Memory B cell (primary cell): ENCODE measurements at regions not wholly inside any gene's neighbourhood (a gene's known extent, or its start where the extent isn't known, plus 50 kb on each side); places are given as distances from the start of the nearest gene placed in this dataset.

Experiments used
- ATAC-seq: fragments of 150-1000 bp; cut with Tn5 transposase; 2 replicates; pipeline ENCODE4 v1.10.0; 2021; ENCODE audit warnings: low read depth, mild to moderate bottlenecking, moderate library complexity
- DNase-seq, 2 donors: peaks; one replicate each; pipeline ENCODE4 v3.0.0; 2022; ENCODE audit warnings: low spot score in 2 of 2
- H3K27ac Mint-ChIP-seq: one replicate; pipeline ENCODE4 v1.8.0; 2022; ENCODE audit warnings: mild to moderate bottlenecking, moderate library complexity, mixed read lengths
- H3K27me3 Mint-ChIP-seq: one replicate; pipeline ENCODE4 v1.8.0; 2022; ENCODE audit warnings: mixed read lengths
- H3K36me3 Mint-ChIP-seq: one replicate; pipeline ENCODE4 v1.8.0; 2022; ENCODE audit warnings: mild to moderate bottlenecking, mixed read lengths
- H3K4me1 Mint-ChIP-seq: one replicate; pipeline ENCODE4 v1.8.0; 2022; ENCODE audit warnings: mixed read lengths
- H3K4me3 Mint-ChIP-seq: one replicate; pipeline ENCODE4 v1.8.0; 2022; ENCODE audit warnings: mild to moderate bottlenecking, moderate library complexity, mixed read lengths
- H3K9me3 Mint-ChIP-seq: one replicate; pipeline ENCODE4 v1.8.0; 2022; ENCODE audit warnings: mixed read lengths

DNA sequence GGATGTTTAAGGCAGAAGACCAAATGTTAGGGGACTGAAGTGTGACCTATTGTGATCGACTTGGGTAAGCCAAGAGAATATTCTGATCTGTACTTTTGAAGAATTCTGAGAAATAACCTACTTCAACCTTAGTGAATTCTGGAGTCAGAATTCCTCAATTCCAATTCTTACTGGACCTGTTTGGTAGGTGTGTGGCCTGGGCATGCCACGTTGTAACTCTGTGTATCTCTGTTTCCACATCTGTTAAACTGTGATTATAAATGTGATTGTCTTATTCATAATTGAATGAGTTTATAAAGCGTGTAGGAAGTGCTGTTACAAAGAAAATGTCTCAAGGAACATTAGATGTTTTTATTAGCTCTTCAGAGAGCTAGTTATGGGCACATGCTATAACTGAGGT lies 64.5 kb downstream of the TUSC1 start:
- no peaks in the 10 kb centered on the region for H3K27me3 Mint-ChIP-seq
- peaks cover 1% of the 10 kb centered on the region for H3K9me3 Mint-ChIP-seq
- H3K36me3 Mint-ChIP-seq = no peaks in the 10 kb centered on the region
- H3K4me1 Mint-ChIP-seq = no peaks in the 10 kb centered on the region
- no peak overlapping the region for H3K27ac Mint-ChIP-seq
- ATAC-seq (no peak), DNase-seq (no peak)
- H3K4me3 Mint-ChIP-seq = no peak overlapping the region

DNA sequence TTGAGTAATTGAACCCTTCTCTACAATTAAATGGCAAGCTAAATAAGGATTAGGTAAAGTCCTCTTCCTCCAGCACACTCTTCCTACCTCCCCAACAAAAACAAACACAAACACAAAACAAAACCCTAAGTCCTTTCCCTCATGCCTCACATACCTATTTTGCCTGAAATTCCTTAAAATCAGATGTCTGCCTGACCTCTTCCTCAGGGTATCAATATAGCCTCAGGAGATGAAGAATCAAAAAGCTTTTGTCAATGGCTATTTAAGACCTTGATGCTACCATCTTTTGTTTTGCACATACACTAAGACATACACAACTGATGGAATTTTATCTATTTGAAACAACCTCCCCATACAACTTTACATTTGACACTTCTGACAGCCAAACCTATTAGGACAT lies 75.1 kb downstream of the TUSC1 start:
- no peak overlapping the region for H3K4me3 Mint-ChIP-seq
- H3K27ac Mint-ChIP-seq = no peak overlapping the region
- H3K27me3 Mint-ChIP-seq = no peaks in the 10 kb centered on the region
- peaks cover 4% of the 10 kb centered on the region for H3K9me3 Mint-ChIP-seq
- H3K4me1 Mint-ChIP-seq = no peaks in the 10 kb centered on the region
- no peak for DNase-seq
- no peaks in the 10 kb centered on the region for H3K36me3 Mint-ChIP-seq
- no peak for ATAC-seq

DNA sequence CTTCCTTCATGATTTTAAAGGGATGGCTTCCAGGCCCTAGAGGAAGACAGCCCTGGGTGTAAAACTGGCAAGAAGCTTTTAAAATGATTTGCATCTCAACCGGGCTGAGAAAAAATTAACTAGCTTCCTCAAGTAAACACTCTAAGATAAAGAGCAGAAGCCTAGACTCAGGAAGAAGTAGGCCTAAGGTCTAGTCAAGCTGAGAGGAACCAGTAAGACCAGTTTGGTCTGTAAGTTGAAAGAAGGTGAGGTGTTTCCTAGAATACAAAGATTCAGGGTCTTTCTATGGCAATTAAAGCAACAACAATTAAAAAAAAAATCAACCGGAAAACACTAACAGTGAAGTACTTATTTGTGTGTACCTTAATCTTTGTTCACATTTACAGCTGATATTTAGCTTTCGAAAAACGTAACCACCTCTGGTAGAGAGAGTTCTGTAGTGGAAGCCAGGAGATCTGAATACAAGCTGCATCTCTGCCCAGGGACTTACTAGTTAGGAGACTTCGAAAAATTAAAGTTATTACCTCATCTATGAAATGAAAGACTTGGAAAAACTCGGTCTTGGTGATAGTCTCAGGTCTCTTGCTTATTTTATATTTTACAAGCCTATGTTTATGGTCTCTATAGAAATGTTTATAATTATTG lies 75.7 kb downstream of the TUSC1 start:
- Mint-ChIP-seq H3K4me3 (no peak overlapping the region), H3K27ac (no peak overlapping the region)
- no peak for DNase-seq

DNA sequence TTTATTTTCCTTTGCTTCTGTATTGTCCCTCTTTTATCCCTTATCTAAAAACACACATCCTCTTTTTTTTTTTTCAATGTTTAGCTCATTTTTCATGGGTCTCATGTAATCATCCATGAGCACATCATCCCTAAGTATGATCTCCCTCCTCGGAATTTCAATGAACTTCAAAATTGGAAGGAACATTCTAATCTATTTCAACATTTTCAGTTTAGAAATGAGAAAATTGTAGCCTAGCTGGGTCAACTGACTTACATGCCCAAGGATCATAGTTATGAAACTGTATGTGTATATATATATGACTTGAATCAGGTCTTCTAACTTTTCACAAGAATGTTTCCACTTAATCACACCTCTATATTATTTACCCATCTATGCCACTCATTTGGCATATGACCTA lies 77.7 kb downstream of the TUSC1 start:
- Mint-ChIP-seq H3K4me1 (no peaks in the 10 kb centered on the region), H3K36me3 (no peaks in the 10 kb centered on the region), H3K27me3 (no peaks in the 10 kb centered on the region), H3K9me3 (peaks cover 9% of the 10 kb centered on the region), H3K27ac (no peak overlapping the region), H3K4me3 (no peak overlapping the region)
- no peak for DNase-seq
- no peak for ATAC-seq

More for the DNA sequence above, 75.7 kb downstream of the TUSC1 start:
- Mint-ChIP-seq H3K9me3 (peaks cover 4% of the 10 kb centered on the region), H3K36me3 (no peaks in the 10 kb centered on the region), H3K27me3 (no peaks in the 10 kb centered on the region), H3K4me1 (no peaks in the 10 kb centered on the region)
- no peak for ATAC-seq

DNA sequence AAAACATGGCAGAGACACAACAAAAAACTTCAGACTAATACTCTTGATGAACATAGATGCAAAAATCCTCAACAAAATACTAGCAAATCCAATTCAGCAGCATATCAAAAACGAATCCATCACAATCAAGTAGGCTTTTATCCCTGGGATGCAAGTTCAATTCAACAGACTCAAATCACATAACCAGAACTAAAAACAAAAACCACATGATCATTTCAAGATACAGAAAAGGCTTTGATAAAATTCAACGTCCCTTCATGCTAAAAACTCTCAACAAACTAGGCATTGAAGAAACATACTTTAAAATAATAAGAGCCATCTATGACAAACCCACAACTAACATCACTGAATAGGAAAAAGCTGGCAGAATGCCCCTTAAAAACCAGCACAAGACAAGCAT lies 93.6 kb downstream of the TUSC1 start:
- DNase-seq (no peak), ATAC-seq (no peak)
- Mint-ChIP-seq H3K36me3 (no peaks in the 10 kb centered on the region), H3K9me3 (peaks cover 5% of the 10 kb centered on the region), H3K27me3 (no peaks in the 10 kb centered on the region), H3K27ac (no peak overlapping the region), H3K4me1 (no peaks in the 10 kb centered on the region), H3K4me3 (no peak overlapping the region)

DNA sequence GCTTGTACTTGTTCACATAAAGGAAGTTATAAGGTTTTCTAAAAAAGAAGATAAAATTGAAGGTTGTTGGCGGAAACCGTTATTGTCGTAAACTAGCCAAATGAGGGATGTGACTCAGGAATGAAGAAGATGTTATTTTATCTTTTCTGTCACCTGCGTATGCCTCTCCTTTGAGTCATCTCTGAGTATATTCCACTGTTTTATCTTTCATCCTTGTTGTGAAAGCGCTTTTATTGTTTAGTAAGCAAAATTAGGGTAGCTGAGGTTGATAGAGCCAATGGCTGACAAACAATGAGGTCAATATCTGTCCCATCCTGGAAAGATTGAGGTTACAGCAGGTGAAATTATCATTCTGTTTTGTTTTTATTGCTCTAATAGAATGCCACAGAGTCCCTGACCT lies 105.0 kb downstream of the TUSC1 start:
- no peaks in the 10 kb centered on the region for H3K36me3 Mint-ChIP-seq
- no peaks in the 10 kb centered on the region for H3K4me1 Mint-ChIP-seq
- ATAC-seq = no peak
- H3K4me3 Mint-ChIP-seq = no peak overlapping the region
- no peak for DNase-seq
- no peak overlapping the region for H3K27ac Mint-ChIP-seq
- no peaks in the 10 kb centered on the region for H3K9me3 Mint-ChIP-seq
- H3K27me3 Mint-ChIP-seq = no peaks in the 10 kb centered on the region

DNA sequence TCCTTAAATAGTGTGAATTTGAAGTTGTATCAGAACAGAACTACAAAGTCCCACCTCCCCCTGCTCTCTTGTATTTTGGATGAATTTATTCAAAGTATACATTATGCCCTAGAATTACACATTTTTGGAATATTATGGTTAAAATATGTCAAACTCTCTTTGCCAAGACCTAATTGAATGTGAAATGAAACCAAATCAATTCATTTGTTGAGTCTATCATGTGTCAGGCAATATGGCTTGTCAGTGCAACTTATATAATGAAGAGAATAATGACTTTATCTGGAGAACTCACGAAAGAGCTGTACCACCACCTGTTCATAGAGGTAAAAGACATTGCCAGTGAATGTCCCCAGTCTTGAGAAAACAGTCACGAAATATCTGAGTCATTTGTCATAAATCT lies 106.8 kb downstream of the TUSC1 start:
- H3K27me3 Mint-ChIP-seq = no peaks in the 10 kb centered on the region
- no peak overlapping the region for H3K4me3 Mint-ChIP-seq
- H3K4me1 Mint-ChIP-seq = no peaks in the 10 kb centered on the region
- H3K27ac Mint-ChIP-seq = no peak overlapping the region
- ATAC-seq = no peak
- no peaks in the 10 kb centered on the region for H3K9me3 Mint-ChIP-seq
- no peak for DNase-seq
- no peaks in the 10 kb centered on the region for H3K36me3 Mint-ChIP-seq

DNA sequence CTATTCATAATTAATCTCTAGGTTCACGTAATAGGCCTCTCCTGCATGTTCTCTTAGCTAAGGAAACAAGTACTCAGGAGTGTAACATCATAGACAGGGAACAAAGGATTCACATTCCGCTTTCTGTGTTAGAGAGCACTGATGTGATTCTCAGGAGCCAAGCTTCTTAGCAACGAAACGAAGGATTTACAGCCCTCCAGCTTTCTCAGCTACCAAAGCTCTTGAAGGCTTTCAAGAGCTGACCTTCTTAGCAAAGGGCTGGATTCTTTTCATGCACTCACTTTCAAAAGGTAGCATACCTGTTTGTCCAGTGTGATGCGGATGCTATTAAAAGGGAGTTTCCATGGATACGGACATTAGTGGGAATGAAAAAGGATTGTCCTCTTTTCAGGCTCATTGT lies 107.4 kb downstream of the TUSC1 start:
- H3K4me3 Mint-ChIP-seq = no peak overlapping the region
- no peaks in the 10 kb centered on the region for H3K36me3 Mint-ChIP-seq
- ATAC-seq (no peak), DNase-seq (no peak)
- H3K27ac Mint-ChIP-seq = no peak overlapping the region
- no peaks in the 10 kb centered on the region for H3K4me1 Mint-ChIP-seq
- no peaks in the 10 kb centered on the region for H3K9me3 Mint-ChIP-seq
- H3K27me3 Mint-ChIP-seq = no peaks in the 10 kb centered on the region

DNA sequence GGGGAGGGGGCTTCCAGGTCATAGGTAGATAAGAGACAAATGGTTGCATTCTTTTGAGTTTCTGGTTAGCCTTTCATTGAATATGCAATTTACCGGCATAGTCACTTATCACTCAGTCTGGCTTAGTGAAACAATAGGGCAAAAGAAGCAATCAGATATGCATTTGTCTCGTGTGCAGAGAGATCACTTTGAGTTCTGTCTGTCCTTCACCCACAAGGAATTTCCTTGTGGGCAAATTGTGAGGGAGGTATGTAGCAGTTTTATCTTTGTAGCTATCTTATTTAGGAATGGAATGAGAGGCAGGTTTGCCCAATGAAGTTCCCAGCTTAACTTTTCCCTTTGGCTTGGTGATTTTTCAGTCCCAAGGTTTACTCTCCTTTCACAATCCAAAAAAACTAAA lies 116.1 kb downstream of the TUSC1 start:
- H3K4me1 Mint-ChIP-seq = no peaks in the 10 kb centered on the region
- no peak for ATAC-seq
- no peak for DNase-seq
- peaks cover 9% of the 10 kb centered on the region for H3K9me3 Mint-ChIP-seq
- H3K27me3 Mint-ChIP-seq = no peaks in the 10 kb centered on the region
- H3K4me3 Mint-ChIP-seq = no peak overlapping the region
- H3K36me3 Mint-ChIP-seq = no peaks in the 10 kb centered on the region
- H3K27ac Mint-ChIP-seq = no peak overlapping the region

DNA sequence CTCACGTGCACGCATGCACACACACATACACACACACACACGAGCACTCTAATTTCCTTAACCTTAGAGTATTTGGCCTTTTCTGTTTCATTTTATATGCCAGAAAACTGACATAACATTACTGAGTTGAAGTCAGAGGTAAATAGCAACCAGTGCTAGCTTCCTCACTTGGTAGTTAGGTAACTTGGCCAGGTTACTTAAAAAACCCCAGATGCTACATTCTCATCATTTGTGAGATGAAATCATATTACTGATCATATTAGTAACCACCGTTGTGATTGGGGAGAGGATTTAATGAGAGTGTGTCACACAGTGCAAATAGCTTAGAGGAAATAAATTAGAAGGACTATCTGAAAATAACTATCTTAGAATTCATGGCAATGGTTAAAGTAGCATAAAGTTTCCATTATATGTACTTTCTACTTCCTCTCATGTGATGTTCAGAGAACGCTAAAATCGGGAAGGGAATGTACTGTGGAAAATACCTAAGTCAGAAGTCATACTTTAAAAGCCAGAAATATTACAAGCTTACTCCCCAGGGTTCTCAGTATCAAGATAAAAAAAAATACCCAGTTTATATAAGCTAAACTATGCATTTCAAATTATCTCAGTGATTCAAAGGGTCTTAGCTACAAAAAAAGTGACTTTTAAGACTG lies 120.5 kb downstream of the TUSC1 start:
- DNase-seq (no peak), ATAC-seq (no peak)
- H3K36me3 Mint-ChIP-seq = no peaks in the 10 kb centered on the region
- no peaks in the 10 kb centered on the region for H3K4me1 Mint-ChIP-seq
- no peak overlapping the region for H3K27ac Mint-ChIP-seq
- H3K4me3 Mint-ChIP-seq = no peak overlapping the region
- H3K9me3 Mint-ChIP-seq = peaks cover 5% of the 10 kb centered on the region
- no peaks in the 10 kb centered on the region for H3K27me3 Mint-ChIP-seq

DNA sequence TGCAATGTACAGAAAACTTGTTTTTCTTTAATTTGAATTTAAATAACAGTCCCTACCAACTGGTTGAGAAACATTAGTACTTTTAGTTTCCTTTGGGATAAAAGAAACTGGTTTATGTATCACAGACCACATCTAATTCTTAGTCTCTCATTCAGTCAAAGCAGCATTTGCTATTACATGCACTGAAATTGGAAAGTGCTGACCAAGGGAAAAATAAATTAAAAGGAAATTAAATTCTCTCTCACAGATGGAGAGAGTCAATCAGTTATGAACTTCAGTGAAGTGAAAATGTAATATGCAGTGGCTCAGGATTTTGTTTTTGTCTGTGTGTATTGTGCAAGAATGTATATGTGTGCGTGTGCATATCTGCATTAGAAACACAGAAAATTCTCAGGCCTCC lies 121.7 kb downstream of the TUSC1 start:
- H3K36me3 Mint-ChIP-seq = no peaks in the 10 kb centered on the region

DNA sequence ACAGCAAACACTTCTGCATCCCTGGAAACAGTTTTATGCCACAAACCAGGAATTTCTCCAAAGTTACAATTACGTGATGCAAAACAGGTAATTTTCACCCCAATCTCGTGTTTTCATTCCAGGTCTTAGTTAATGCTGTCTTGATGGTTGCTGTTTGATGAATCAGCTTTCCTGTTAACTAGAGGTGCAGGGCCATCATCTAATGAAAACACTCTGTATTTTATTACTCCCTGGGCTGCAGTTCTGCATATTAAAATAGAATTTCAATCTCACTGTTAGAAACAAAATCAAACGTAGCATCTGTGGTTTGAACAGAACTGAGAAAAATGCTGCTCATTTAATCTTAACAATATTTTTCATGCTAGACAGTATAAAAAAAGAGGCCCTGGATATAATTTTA lies 129.4 kb downstream of the TUSC1 start:
- no peaks in the 10 kb centered on the region for H3K4me1 Mint-ChIP-seq
- H3K27me3 Mint-ChIP-seq = no peaks in the 10 kb centered on the region
- no peak for ATAC-seq
- no peak overlapping the region for H3K4me3 Mint-ChIP-seq
- peaks cover 3% of the 10 kb centered on the region for H3K9me3 Mint-ChIP-seq
- H3K36me3 Mint-ChIP-seq = no peaks in the 10 kb centered on the region
- no peak overlapping the region for H3K27ac Mint-ChIP-seq
- DNase-seq = no peak

More for the DNA sequence above, 121.7 kb downstream of the TUSC1 start:
- DNase-seq (no peak), ATAC-seq (no peak)
- Mint-ChIP-seq H3K4me1 (no peaks in the 10 kb centered on the region), H3K27me3 (no peaks in the 10 kb centered on the region), H3K4me3 (no peak overlapping the region), H3K9me3 (peaks cover 4% of the 10 kb centered on the region), H3K27ac (no peak overlapping the region)

DNA sequence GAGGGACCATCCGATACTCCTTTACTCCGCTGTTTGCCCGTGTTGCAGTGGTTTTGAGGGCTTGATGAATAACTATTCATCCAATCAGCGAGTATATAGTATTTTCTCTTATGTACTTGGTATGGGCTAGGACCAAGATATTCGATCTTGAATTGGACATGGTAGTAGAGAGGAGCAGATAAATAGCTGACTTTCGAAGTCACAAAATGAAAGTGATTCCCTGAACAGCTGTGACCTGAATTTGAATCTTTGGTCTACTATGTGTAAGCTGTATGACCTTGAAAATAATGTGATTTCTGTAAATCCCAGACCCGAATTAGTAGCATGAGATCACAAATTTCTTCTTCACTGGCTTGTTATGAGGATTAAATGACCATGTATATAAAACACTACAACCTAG lies 134.4 kb downstream of the TUSC1 start:
- Mint-ChIP-seq H3K9me3 (peaks cover 5% of the 10 kb centered on the region), H3K4me3 (no peak overlapping the region), H3K36me3 (no peaks in the 10 kb centered on the region), H3K4me1 (no peaks in the 10 kb centered on the region), H3K27ac (no peak overlapping the region), H3K27me3 (no peaks in the 10 kb centered on the region)
- DNase-seq (no peak), ATAC-seq (no peak)

DNA sequence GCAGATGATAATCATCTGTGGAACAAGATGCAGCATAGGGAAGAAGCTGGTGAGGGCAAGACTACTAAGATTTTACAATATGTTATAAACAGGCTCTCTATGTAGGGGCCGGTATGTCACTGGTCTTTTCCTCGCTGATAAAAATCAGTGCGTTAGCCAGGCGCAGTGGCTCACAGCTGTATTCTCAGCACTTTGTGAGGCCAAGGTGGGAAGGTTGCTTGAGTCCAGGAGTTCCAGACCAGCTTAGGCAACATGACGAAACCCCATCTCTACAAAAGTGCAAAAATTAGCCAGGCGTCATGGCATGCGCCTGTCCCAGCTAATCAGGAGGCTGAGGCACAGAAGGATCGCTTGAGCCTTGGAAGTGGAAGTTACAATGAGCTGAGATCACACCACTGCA lies 135.9 kb downstream of the TUSC1 start:
- Mint-ChIP-seq H3K9me3 (peaks cover 5% of the 10 kb centered on the region), H3K36me3 (no peaks in the 10 kb centered on the region), H3K27ac (no peak overlapping the region), H3K4me3 (no peak overlapping the region), H3K27me3 (no peaks in the 10 kb centered on the region), H3K4me1 (no peaks in the 10 kb centered on the region)
- DNase-seq = no peak
- ATAC-seq = no peak

DNA sequence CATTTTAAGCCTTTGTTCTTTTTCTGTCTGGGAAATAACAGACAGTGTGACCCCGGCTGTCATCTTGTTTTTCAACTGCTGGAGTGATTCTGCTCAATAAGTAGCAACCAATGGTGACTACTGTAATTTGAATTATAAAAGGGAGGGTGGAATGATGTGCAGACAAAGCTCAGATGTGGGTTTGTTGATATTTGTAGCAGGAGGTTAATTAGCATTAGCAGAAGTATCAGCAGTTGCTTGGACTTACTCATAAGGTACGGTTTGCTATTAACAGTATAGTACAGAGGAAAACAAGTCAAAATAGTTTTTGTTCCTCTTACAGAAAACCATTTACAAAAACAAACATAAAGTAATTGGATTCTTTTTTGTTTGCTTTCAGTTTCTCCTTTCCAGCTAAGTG lies 140.4 kb downstream of the TUSC1 start:
- no peaks in the 10 kb centered on the region for H3K4me1 Mint-ChIP-seq
- H3K27me3 Mint-ChIP-seq = no peaks in the 10 kb centered on the region
- DNase-seq (no peak), ATAC-seq (no peak)
- no peaks in the 10 kb centered on the region for H3K36me3 Mint-ChIP-seq
- no peak overlapping the region for H3K4me3 Mint-ChIP-seq
- no peak overlapping the region for H3K27ac Mint-ChIP-seq
- peaks cover 9% of the 10 kb centered on the region for H3K9me3 Mint-ChIP-seq
